H9 (cell line): ENCODE measurements at regions not wholly inside any gene's neighbourhood (a gene's known extent, or its start where the extent isn't known, plus 50 kb on each side); places are given as distances from the start of the nearest gene placed in this dataset.

ENCODE experiments used
- DNase-seq: peaks from one replicate; pipeline ENCODE4 v3.0.0-alpha.2; 2017
- H2AFZ ChIP-seq: one replicate; pipeline ENCODE4 v1.6.1; 2013; ENCODE audit warnings: mild to moderate bottlenecking, low read length, control low read depth, moderate library complexity
- H2AK5ac ChIP-seq: 2 replicates; pipeline ENCODE4 v1.6.1; 2013; ENCODE audit warnings: low read length, control low read depth, mixed read lengths; ENCODE audit not compliant: insufficient read length
- H2BK120ac ChIP-seq: one replicate; pipeline ENCODE4 v1.6.1; 2013; ENCODE audit warnings: low read depth, mild to moderate bottlenecking, low read length, control low read depth, inconsistent platforms; ENCODE audit not compliant: poor library complexity, severe bottlenecking
- H2BK12ac ChIP-seq: 2 replicates; pipeline ENCODE4 v1.6.1; 2013; ENCODE audit warnings: low read length, control low read depth, mixed read lengths, low read depth; ENCODE audit not compliant: insufficient read length
- H2BK15ac ChIP-seq: 2 replicates; pipeline ENCODE4 v1.6.1; 2013; ENCODE audit warnings: low read depth, low read length, control low read depth
- H2BK20ac ChIP-seq: one replicate; pipeline ENCODE4 v1.6.1; 2013; ENCODE audit warnings: low read depth, mild to moderate bottlenecking, low read length, control low read depth, inconsistent platforms; ENCODE audit not compliant: poor library complexity, severe bottlenecking
- H2BK5ac ChIP-seq: 2 replicates; pipeline ENCODE4 v1.6.1; 2013; ENCODE audit warnings: low read length, control low read depth, mixed read lengths; ENCODE audit not compliant: insufficient read length
- H3K14ac ChIP-seq: 2 replicates; pipeline ENCODE4 v1.6.1; 2013; ENCODE audit warnings: low read length, control low read depth; ENCODE audit not compliant: insufficient read depth
- H3K18ac ChIP-seq: 2 replicates; pipeline ENCODE4 v1.6.1; 2013; ENCODE audit warnings: low read depth, mild to moderate bottlenecking, mixed read lengths, low read length, control low read depth; ENCODE audit not compliant: insufficient read length
- H3K23ac ChIP-seq: 2 replicates; pipeline ENCODE4 v1.6.1; 2013; ENCODE audit warnings: low read length, control low read depth, mixed read lengths, low read depth; ENCODE audit not compliant: insufficient read length
- H3K23me2 ChIP-seq: 2 replicates; pipeline ENCODE4 v1.6.1; 2013; ENCODE audit warnings: low read depth, mild to moderate bottlenecking, mixed read lengths, low read length, control low read depth; ENCODE audit not compliant: insufficient read length, poor library complexity, severe bottlenecking
- H3K27ac ChIP-seq: 2 replicates; pipeline ENCODE4 v1.5.1; 2013; ENCODE audit warnings: low read length, control low read depth, mixed read lengths, low read depth; ENCODE audit not compliant: insufficient read length
- H3K27me3 ChIP-seq: 2 replicates; pipeline ENCODE4 v1.6.1; 2013; ENCODE audit warnings: low read length, control low read depth, inconsistent platforms; ENCODE audit not compliant: insufficient read depth
- H3K4ac ChIP-seq: 2 replicates; pipeline ENCODE4 v1.6.1; 2013; ENCODE audit warnings: low read depth, mild to moderate bottlenecking, control low read depth, inconsistent platforms, low read length, moderate library complexity
- H3K4me1 ChIP-seq: 2 replicates; pipeline ENCODE4 v1.6.1; 2013; ENCODE audit warnings: low read length, control low read depth, inconsistent platforms; ENCODE audit not compliant: insufficient read depth
- H3K4me2 ChIP-seq: 2 replicates; pipeline ENCODE4 v1.6.1; 2013; ENCODE audit warnings: low read length, control low read depth, mixed read lengths; ENCODE audit not compliant: insufficient read length, insufficient read depth
- H3K56ac ChIP-seq: 2 replicates; pipeline ENCODE4 v1.6.1; 2013; ENCODE audit warnings: low read depth, mild to moderate bottlenecking, mixed read lengths, low read length, control low read depth; ENCODE audit not compliant: insufficient read length
- H3K79me1 ChIP-seq: 2 replicates; pipeline ENCODE4 v1.6.1; 2013; ENCODE audit warnings: low read depth, mild to moderate bottlenecking, moderate library complexity, low read length, control low read depth, inconsistent platforms; ENCODE audit not compliant: insufficient read depth, poor library complexity, severe bottlenecking
- H3K79me2 ChIP-seq: 2 replicates; pipeline ENCODE4 v1.6.1; 2013; ENCODE audit warnings: low read length, control low read depth, inconsistent platforms; ENCODE audit not compliant: insufficient read depth
- H3K9ac ChIP-seq: 2 replicates; pipeline ENCODE4 v1.6.1; 2013; ENCODE audit warnings: low read length, control low read depth, mixed read lengths; ENCODE audit not compliant: insufficient read length; ENCODE audit errors: extremely low read depth
- H3K9me3 ChIP-seq: one replicate; pipeline ENCODE4 v1.6.1; 2013; ENCODE audit warnings: low read depth, low read length, inconsistent platforms; ENCODE audit not compliant: control insufficient read depth
- H3T11ph ChIP-seq: one replicate; pipeline ENCODE4 v1.6.1; 2013; ENCODE audit warnings: mild to moderate bottlenecking, low read length, control low read depth, inconsistent platforms
- H4K20me1 ChIP-seq: one replicate; pipeline ENCODE4 v1.6.1; 2013; ENCODE audit not compliant: control insufficient read depth, insufficient read length, insufficient read depth
- H4K5ac ChIP-seq: 2 replicates; pipeline ENCODE4 v1.6.1; 2013; ENCODE audit warnings: low read depth, mild to moderate bottlenecking, mixed read lengths, low read length, control low read depth; ENCODE audit not compliant: insufficient read length
- H4K8ac ChIP-seq: replicated peaks from 2 replicates; pipeline ENCODE4 v1.6.1; 2013; ENCODE audit warnings: low read length, control low read depth, mixed read lengths, low read depth; ENCODE audit not compliant: insufficient read length
- H4K91ac ChIP-seq: 2 replicates; pipeline ENCODE4 v1.6.1; 2013; ENCODE audit warnings: low read depth, mild to moderate bottlenecking, moderate library complexity, mixed read lengths, low read length, control low read depth; ENCODE audit not compliant: insufficient read length
- H3K27ac Mint-ChIP-seq, 3 experiments: 2 replicates in 2 of 3; 3 replicates in 1 of 3; pipeline ENCODE4 v1.8.0; 2020 to 2021; ENCODE audit warnings: mixed read lengths in 3 of 3, mild to moderate bottlenecking in 1 of 3, moderate library complexity in 1 of 3
- H3K27me3 Mint-ChIP-seq: 2 replicates; pipeline ENCODE4 v1.8.0; 2021; ENCODE audit warnings: low read depth, mild to moderate bottlenecking, moderate library complexity, mixed read lengths
- H3K36me3 Mint-ChIP-seq, 3 experiments: 2 replicates in 2 of 3; 3 replicates in 1 of 3; pipeline ENCODE4 v1.8.0; 2020 to 2021; ENCODE audit warnings: low read depth in 3 of 3, mixed read lengths in 3 of 3; ENCODE audit not compliant: insufficient read depth in 1 of 3
- H3K4me1 Mint-ChIP-seq, 2 experiments: 2 replicates each; pipeline ENCODE4 v1.8.0; 2020; ENCODE audit warnings: mixed read lengths in 2 of 2
- H3K4me3 Mint-ChIP-seq, 2 experiments: 2 replicates in 1 of 2; 3 replicates in 1 of 2; pipeline ENCODE4 v1.8.0; 2020 to 2021; ENCODE audit warnings: mild to moderate bottlenecking in 2 of 2, mixed read lengths in 2 of 2, moderate library complexity in 1 of 2
- H3K9me3 Mint-ChIP-seq, 2 experiments: 2 replicates in 1 of 2; 3 replicates in 1 of 2; pipeline ENCODE4 v1.8.0; 2020; ENCODE audit warnings: mild to moderate bottlenecking in 2 of 2, mixed read lengths in 2 of 2, moderate library complexity in 1 of 2
- CTCF ChIP-seq: fragments of 200-600 bp; sonication (generic); conservative IDR thresholded peaks from 3 replicates; pipeline ENCODE4 v1.8.0; 2021; ENCODE audit warnings: antibody characterized with exemption, mild to moderate bottlenecking
- WGBS: extraction: QIAGEN DNeasy Blood & Tissue Kit; methylation state at CpG from one replicate; pipeline ENCODE4 v1.1.7; 2013; ENCODE audit warnings: missing lambda C conversion rate, low lambda C conversion rate, mixed read lengths; ENCODE audit not compliant: insufficient read length; ENCODE audit errors: extremely low coverage; 5-methylcytosine and 5-hydroxymethylcytosine counted together

DNA sequence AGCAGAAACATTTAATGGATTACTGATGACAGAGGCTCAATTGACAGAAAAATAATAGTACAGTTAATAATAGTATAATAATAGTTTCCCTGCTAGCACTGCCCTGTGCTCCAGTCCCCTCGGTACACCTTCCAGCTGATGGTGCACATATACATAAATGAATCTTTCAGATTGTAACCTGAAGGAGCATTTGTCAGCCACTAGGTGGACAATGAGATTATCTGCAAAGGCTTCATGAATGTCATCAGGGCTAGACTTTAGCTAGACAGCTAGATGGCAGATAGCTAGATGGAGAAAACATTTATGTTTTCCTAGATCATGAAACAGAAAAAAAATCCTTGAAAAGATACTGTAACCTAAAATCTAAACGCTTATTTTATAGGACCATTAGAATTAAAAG lies 304.4 kb upstream of the SMC2 start:
- H3K4me1 Mint-ChIP-seq = no peaks in the 10 kb centered on the region
- Histone ChIP-seq H4K91ac (no peak overlapping the region), H3T11ph (no peak overlapping the region), H3K23me2 (no peaks in the 10 kb centered on the region), H3K14ac (no peak overlapping the region), H3K79me1 (no peaks in the 10 kb centered on the region), H3K4me2 (no peak overlapping the region), H2BK15ac (no peak overlapping the region), H3K4ac (no peak overlapping the region), H3K27me3 (no peaks in the 10 kb centered on the region), H2AFZ (no peak overlapping the region), H4K8ac (no peak overlapping the region), H3K18ac (no peak overlapping the region), H2BK12ac (no peak overlapping the region), H3K56ac (no peak overlapping the region), H3K79me2 (no peaks in the 10 kb centered on the region), H2BK5ac (no peak overlapping the region), H3K27ac (no peak overlapping the region), H2BK120ac (no peak overlapping the region), H2AK5ac (no peak overlapping the region), H3K9ac (no peak overlapping the region), H2BK20ac (no peak overlapping the region), H4K5ac (no peak overlapping the region), H3K9me3 (no peaks in the 10 kb centered on the region), H3K23ac (no peak overlapping the region), H3K4me1 (no peaks in the 10 kb centered on the region), H4K20me1 (no peaks in the 10 kb centered on the region)
- DNase-seq = no peak
- H3K36me3 Mint-ChIP-seq = 0 out of 7 replicates have a peak, but pooled peaks cover 0 to 2% (median 0%) of the 10 kb centered on the region in 3 experiments
- H3K9me3 Mint-ChIP-seq = peaks cover 0 to 5% of the 10 kb centered on the region in 2 experiments; a peak in 1 of 5 replicates
- no peaks in the 10 kb centered on the region for H3K27me3 Mint-ChIP-seq
- no peak overlapping the region for H3K27ac Mint-ChIP-seq
- H3K4me3 Mint-ChIP-seq = no peak overlapping the region
- TF ChIP-seq CTCF = peak; percentile 53
- no CpG with 5 or more reads among the region's 2 CpGs for WGBS
